Kasumi-1 (cell line): ENCODE measurements at regions not wholly inside any gene's neighbourhood (a gene's known extent, or its start where the extent isn't known, plus 50 kb on each side); places are given as distances from the start of the nearest gene placed in this dataset.

ENCODE experiments used
- DNase-seq, 2 experiments: peaks; one replicate each; lab custom pipeline; 2025; lab: John Stamatoyannopoulos, UW

- DNase-seq = no peak
These were observed 207.4 kb upstream of the JADE1 start for GRCh38 chr4:128601991-128602695.

GRCh38 chr4:128600996-128601871, 208.3 kb upstream of the JADE1 start:
- no peak for DNase-seq

GRCh38 chr4:128600410-128600809, 209.1 kb upstream of the JADE1 start:
- no peak for DNase-seq

GRCh38 chr4:128597500-128597899, 212.0 kb upstream of the JADE1 start:
- DNase-seq = no peak

GRCh38 chr4:128596853-128597252, 212.6 kb upstream of the JADE1 start:
- DNase-seq = no peak

GRCh38 chr4:128596115-128596514, 213.4 kb upstream of the JADE1 start:
- DNase-seq = no peak

- DNase-seq = no peak
These were observed 218.0 kb upstream of the JADE1 start for GRCh38 chr4:128591482-128591881.

GRCh38 chr4:128590773-128591172, 218.7 kb upstream of the JADE1 start:
- DNase-seq = no peak

- DNase-seq = no peak
These were observed 219.3 kb upstream of the JADE1 start for GRCh38 chr4:128590034-128590740.

GRCh38 chr4:128589384-128589965, 220.0 kb upstream of the JADE1 start:
- DNase-seq = no peak

GRCh38 chr4:128587382-128587781, 222.1 kb upstream of the JADE1 start:
- no peak for DNase-seq

- DNase-seq = no peak
These were observed 225.5 kb upstream of the JADE1 start for GRCh38 chr4:128583753-128584712.

GRCh38 chr4:128582427-128582870, 227.1 kb upstream of the JADE1 start:
- no peak for DNase-seq

GRCh38 chr4:128579154-128579853, 230.2 kb upstream of the JADE1 start:
- DNase-seq = no peak

- peak; percentile 43 to 57 for DNase-seq
These were observed 234.8 kb upstream of the JADE1 start for GRCh38 chr4:128574706-128575105.

GRCh38 chr4:128573781-128574508, 235.6 kb upstream of the JADE1 start:
- no peak for DNase-seq

- DNase-seq = no peak
These were observed 236.7 kb upstream of the JADE1 start for GRCh38 chr4:128572778-128573241.

- peak in 1 of 2 experiments; percentile 4 for DNase-seq
These were observed 237.8 kb upstream of the JADE1 start for GRCh38 chr4:128571747-128572146.

GRCh38 chr4:128570387-128570975, 239.0 kb upstream of the JADE1 start:
- peak; percentile 67 to 72 for DNase-seq
